Neural cell (in vitro differentiated cells): ENCODE measurements at regions not wholly inside any gene's neighbourhood (a gene's known extent, or its start where the extent isn't known, plus 50 kb on each side); places are given as distances from the start of the nearest gene placed in this dataset.
"Not testable (repeated sequence)": the region's sequence is repeated elsewhere in the genome, so short reads cannot be mapped to it uniquely, and the experiment has no call there.

Experiments
- H2AFZ ChIP-seq: fragments of 200-600, 300-800 bp; sonication (generic), shearing (Covaris generic); 2 replicates; pipeline ENCODE4 v1.6.0; 2014; ENCODE audit warnings: low read depth, mild to moderate bottlenecking, antibody characterized with exemption, low read length, moderate library complexity
- H3F3A ChIP-seq: fragments of 200-600 bp; shearing (Covaris generic); 2 replicates; pipeline ENCODE4 v1.6.1; 2016; ENCODE audit warnings: mild to moderate bottlenecking, moderate library complexity, mixed read lengths, antibody characterized with exemption, low read length; ENCODE audit not compliant: insufficient read depth, poor library complexity, severe bottlenecking
- H3K27ac ChIP-seq: fragments of 200-600, 300-800 bp; sonication (generic), shearing (Covaris generic); 2 replicates; pipeline ENCODE4 v1.5.1; 2014; ENCODE audit warnings: mild to moderate bottlenecking, low read length, moderate library complexity
- H3K27me3 ChIP-seq: fragments of 300-800, 200-600 bp; sonication (generic), shearing (Covaris generic); 2 replicates; pipeline ENCODE4 v1.6.0; 2014; ENCODE audit warnings: mild to moderate bottlenecking, low read depth, low read length, moderate library complexity; ENCODE audit not compliant: insufficient read depth
- H3K36me3 ChIP-seq: fragments of 300-800, 200-600 bp; sonication (generic), shearing (Covaris generic); 2 replicates; pipeline ENCODE4 v1.5.1; 2014; ENCODE audit warnings: mild to moderate bottlenecking, antibody characterized with exemption, low read length, moderate library complexity; ENCODE audit not compliant: insufficient read depth
- H3K4me2 ChIP-seq: fragments of 300-800, 200-600 bp; sonication (generic), shearing (Covaris generic); 2 replicates; pipeline ENCODE4 v1.6.0; 2014; ENCODE audit warnings: mild to moderate bottlenecking, low read length
- H3K4me3 ChIP-seq: fragments of 300-800, 200-600 bp; sonication (generic), shearing (Covaris generic); 2 replicates; pipeline ENCODE4 v1.5.1; 2014; ENCODE audit warnings: mild to moderate bottlenecking, low read length, moderate library complexity
- H3K79me2 ChIP-seq: fragments of 200-600 bp; shearing (Covaris generic); replicated peaks from 2 replicates; pipeline ENCODE4 v1.6.0; 2014; ENCODE audit warnings: mild to moderate bottlenecking, low read length, moderate library complexity; ENCODE audit not compliant: insufficient read depth
- H3K9ac ChIP-seq: fragments of 300-800, 200-600 bp; sonication (generic), shearing (Covaris generic); 2 replicates; pipeline ENCODE4 v1.6.1; 2016; ENCODE audit warnings: mild to moderate bottlenecking, low read length, mixed read lengths
- H3K9me2 ChIP-seq: fragments of 200-600 bp; shearing (Covaris generic); 2 replicates; pipeline ENCODE4 v1.6.1; 2016; ENCODE audit warnings: mild to moderate bottlenecking, low read length, mixed read lengths; ENCODE audit not compliant: insufficient read depth
- H3K9me3 ChIP-seq: fragments of 200-600, 300-800 bp; sonication (generic), shearing (Covaris generic); 2 replicates; pipeline ENCODE4 v1.6.1; 2016; ENCODE audit warnings: mild to moderate bottlenecking, mixed run types, low read length, moderate library complexity, mixed read lengths
- H4K20me1 ChIP-seq: fragments of 200-600 bp; shearing (Covaris generic); 2 replicates; pipeline ENCODE4 v1.6.1; 2016; ENCODE audit warnings: mild to moderate bottlenecking, mixed run types; ENCODE audit not compliant: insufficient read depth
- CTCF ChIP-seq: fragments of 450-650 bp; IDR thresholded peaks from 2 replicates; pipeline ENCODE4 v1.5.1; 2014; ENCODE audit warnings: antibody characterized with exemption, mild to moderate bottlenecking, moderate library complexity; ENCODE audit not compliant: poor library complexity, severe bottlenecking
- EP300 ChIP-seq: fragments of 450-650 bp; conservative IDR thresholded peaks from 2 replicates; pipeline ENCODE4 v1.6.1; 2014; ENCODE audit warnings: antibody characterized with exemption, mild to moderate bottlenecking, moderate library complexity; ENCODE audit not compliant: poor library complexity, severe bottlenecking
- EZH2 ChIP-seq: fragments of 200-600, 300-800 bp; shearing (Covaris generic), sonication (generic); IDR thresholded peaks from 2 replicates; pipeline ENCODE4 v1.6.1; 2014; ENCODE audit warnings: antibody characterized with exemption, low read length, borderline replicate concordance, mild to moderate bottlenecking; ENCODE audit not compliant: insufficient read depth, poor library complexity, severe bottlenecking
- MXI1 ChIP-seq: fragments of 450-650 bp; conservative IDR thresholded peaks from 2 replicates; pipeline ENCODE4 v1.6.1; 2014; ENCODE audit warnings: antibody characterized with exemption, mild to moderate bottlenecking; ENCODE audit not compliant: poor library complexity, severe bottlenecking
- POLR2AphosphoS5 ChIP-seq: IDR thresholded peaks from 2 replicates; pipeline ENCODE4 v1.6.1; 2012
- RAD21 ChIP-seq: fragments of 450-650 bp; conservative IDR thresholded peaks from 2 replicates; pipeline ENCODE4 v1.6.1; 2014; ENCODE audit warnings: antibody characterized with exemption, mild to moderate bottlenecking, moderate library complexity
- REST ChIP-seq: IDR thresholded peaks from 2 replicates; pipeline ENCODE4 v1.6.1; 2012; ENCODE audit warnings: borderline replicate concordance
- SMC3 ChIP-seq: fragments of 450-650 bp; conservative IDR thresholded peaks from 2 replicates; pipeline ENCODE4 v1.6.1; 2014; ENCODE audit warnings: antibody characterized with exemption, mild to moderate bottlenecking, moderate library complexity; ENCODE audit not compliant: poor library complexity
- TAF1 ChIP-seq: IDR thresholded peaks from 2 replicates; pipeline ENCODE4 v1.6.1; 2012; ENCODE audit warnings: low read depth

- Histone ChIP-seq H3K4me2 (no peak overlapping the region), H3K27me3 (no peaks in the 10 kb centered on the region), H2AFZ (no peak overlapping the region), H4K20me1 (no peaks in the 10 kb centered on the region), H3K9me2 (no peaks in the 10 kb centered on the region), H3K9me3 (no peaks in the 10 kb centered on the region), H3K27ac (no peak overlapping the region), H3K79me2 (no peaks in the 10 kb centered on the region), H3F3A (no peaks in the 10 kb centered on the region), H3K4me3 (no peak overlapping the region), H3K36me3 (no peaks in the 10 kb centered on the region), H3K9ac (no peak overlapping the region)
- TF ChIP-seq MXI1 (no peak), REST (no peak), SMC3 (no peak), TAF1 (no peak), RAD21 (no peak), EP300 (no peak), EZH2 (no peak), POLR2AphosphoS5 (no peak)
These were observed 259.4 kb downstream of the ANAPC1 start for GRCh38 chr2:111624411-111625156.

- H3K27ac ChIP-seq, H3K9me2 ChIP-seq, H4K20me1 ChIP-seq, H3K79me2 ChIP-seq, H3K4me2 ChIP-seq, H3K9ac ChIP-seq, H3F3A ChIP-seq, H3K4me3 ChIP-seq, H3K9me3 ChIP-seq, H3K27me3 ChIP-seq, H2AFZ ChIP-seq, H3K36me3 ChIP-seq: not testable (repeated sequence)
These were observed 258.8 kb downstream of the ANAPC1 start for GRCh38 chr2:111625157-111625537.

- no peak overlapping the region for H3K27ac ChIP-seq
- no peak overlapping the region for H3K4me3 ChIP-seq
- H3K27me3 ChIP-seq: no peaks in the 10 kb centered on the region
- H2AFZ ChIP-seq: no peak overlapping the region
- no peaks in the 10 kb centered on the region for H4K20me1 ChIP-seq
- H3K4me2 ChIP-seq: no peak overlapping the region
- TF ChIP-seq TAF1: no peak
- no peak for TF ChIP-seq CTCF
- TF ChIP-seq POLR2AphosphoS5: no peak
- H3K36me3 ChIP-seq: no peaks in the 10 kb centered on the region
- H3K79me2 ChIP-seq: no peaks in the 10 kb centered on the region
- H3F3A ChIP-seq: no peaks in the 10 kb centered on the region
- no peaks in the 10 kb centered on the region for H3K9me2 ChIP-seq
- no peaks in the 10 kb centered on the region for H3K9me3 ChIP-seq
- H3K9ac ChIP-seq: no peak overlapping the region
These were observed 257.7 kb downstream of the ANAPC1 start for GRCh38 chr2:111626037-111626864.
